GM18858 (cell line): ENCODE measurements at regions not wholly inside any gene's neighbourhood (a gene's known extent, or its start where the extent isn't known, plus 50 kb on each side); places are given as distances from the start of the nearest gene placed in this dataset.

Source experiments
- ATAC-seq: cut with Tn5 transposase; IDR thresholded peaks from one replicate; pipeline ENCODE4 v1.9.1; 2021; ENCODE audit not compliant: unreplicated experiment

- no peak for ATAC-seq
Measured at GRCh38 chr10:10207538-10207937, 810.1 kb upstream of the CELF2 start.

GRCh38 chr10:10208196-10208595, 809.5 kb upstream of the CELF2 start:
- ATAC-seq, result no peak

- no peak for ATAC-seq
Measured at GRCh38 chr10:10209167-10209566, 808.5 kb upstream of the CELF2 start.

- ATAC-seq, result no peak
Measured at GRCh38 chr10:10211409-10211808, 806.3 kb upstream of the CELF2 start.

GRCh38 chr10:10213237-10213636, 804.4 kb upstream of the CELF2 start:
- ATAC-seq, result no peak

- no peak for ATAC-seq
Measured at GRCh38 chr10:10222304-10222841, 795.3 kb upstream of the CELF2 start.

- no peak for ATAC-seq
Measured at GRCh38 chr10:10223131-10223530, 794.5 kb upstream of the CELF2 start.

GRCh38 chr10:10225136-10225676, 792.5 kb upstream of the CELF2 start:
- no peak for ATAC-seq

- ATAC-seq, result no peak
Measured at GRCh38 chr10:10233229-10233628, 784.4 kb upstream of the CELF2 start.

- no peak for ATAC-seq
Measured at GRCh38 chr10:10235003-10235402, 782.7 kb upstream of the CELF2 start.

- no peak for ATAC-seq
Measured at GRCh38 chr10:10247585-10247984, 770.1 kb upstream of the CELF2 start.

GRCh38 chr10:10256860-10257259, 760.8 kb upstream of the CELF2 start:
- no peak for ATAC-seq

GRCh38 chr10:10259013-10259412, 758.7 kb upstream of the CELF2 start:
- ATAC-seq, result no peak

- no peak for ATAC-seq
Measured at GRCh38 chr10:10270126-10271050, 747.3 kb upstream of the CELF2 start.

- ATAC-seq, result no peak
Measured at GRCh38 chr10:10271639-10272192, 746.0 kb upstream of the CELF2 start.

GRCh38 chr10:10273661-10274060, 744.0 kb upstream of the CELF2 start:
- no peak for ATAC-seq

- ATAC-seq, result no peak
Measured at GRCh38 chr10:10279906-10280305, 737.8 kb upstream of the CELF2 start.

- ATAC-seq, result no peak
Measured at GRCh38 chr10:10292501-10292900, 725.2 kb upstream of the CELF2 start.

- ATAC-seq, result no peak
Measured at GRCh38 chr10:10293041-10293440, 724.6 kb upstream of the CELF2 start.

GRCh38 chr10:10293481-10293951, 724.2 kb upstream of the CELF2 start:
- no peak for ATAC-seq

GRCh38 chr10:10294184-10294880, 723.3 kb upstream of the CELF2 start:
- ATAC-seq, result no peak
